ENCODE measurements at regions not wholly inside any gene's neighbourhood (a gene's known extent, or its start where the extent isn't known, plus 50 kb on each side); places are given as distances from the start of the nearest gene placed in this dataset.

GRCh38 chr19:30206187-30206586 is 166.0 kb upstream of the ZNF536 start:
- no peak overlapping the region for H3K4me3 ChIP-seq (ENCODE audit: low read length in 3 of 3)
- H3K9me3 ChIP-seq (ENCODE audit: control insufficient read depth in 3 of 3, low read length in 3 of 3): no peaks in the 10 kb centered on the region
- H3K36me3 ChIP-seq (ENCODE audit: control insufficient read depth in 3 of 3, insufficient read depth in 3 of 3, low read length in 3 of 3): no peaks in the 10 kb centered on the region
- H3K9ac ChIP-seq (ENCODE audit: low read depth in 1 of 3, low read length in 3 of 3): no peak overlapping the region
- no peak overlapping the region for H3K27ac ChIP-seq (ENCODE audit: low read depth, low read length)
- no peaks in the 10 kb centered on the region for H3K4me1 ChIP-seq (ENCODE audit: control insufficient read depth in 3 of 3, insufficient read depth in 3 of 3, low read length in 3 of 3)
- H3K27me3 ChIP-seq (ENCODE audit: control insufficient read depth in 3 of 3, insufficient read depth in 3 of 3, low read length in 3 of 3): peaks cover 0 to 12% (median 0%) of the 10 kb centered on the region in 3 donors

GRCh38 chr19:30207357-30207756 is 164.8 kb upstream of the ZNF536 start:
- Histone ChIP-seq H3K36me3 (ENCODE audit: control insufficient read depth in 3 of 3, insufficient read depth in 3 of 3, low read length in 3 of 3) (no peaks in the 10 kb centered on the region), H3K27me3 (ENCODE audit: control insufficient read depth in 3 of 3, insufficient read depth in 3 of 3, low read length in 3 of 3) (peaks cover 0 to 12% (median 0%) of the 10 kb centered on the region in 3 donors), H3K9ac (ENCODE audit: low read depth in 1 of 3, low read length in 3 of 3) (no peak overlapping the region), H3K27ac (ENCODE audit: low read depth, low read length) (no peak overlapping the region), H3K4me3 (ENCODE audit: low read length in 3 of 3) (no peak overlapping the region), H3K9me3 (ENCODE audit: control insufficient read depth in 3 of 3, low read length in 3 of 3) (no peaks in the 10 kb centered on the region), H3K4me1 (ENCODE audit: control insufficient read depth in 3 of 3, insufficient read depth in 3 of 3, low read length in 3 of 3) (no peaks in the 10 kb centered on the region)

- Histone ChIP-seq H3K4me3 (ENCODE audit: low read length in 3 of 3) (no peak overlapping the region), H3K9me3 (ENCODE audit: control insufficient read depth in 3 of 3, low read length in 3 of 3) (no peaks in the 10 kb centered on the region), H3K27ac (ENCODE audit: low read depth, low read length) (no peak overlapping the region), H3K4me1 (ENCODE audit: control insufficient read depth in 3 of 3, insufficient read depth in 3 of 3, low read length in 3 of 3) (no peaks in the 10 kb centered on the region), H3K36me3 (ENCODE audit: control insufficient read depth in 3 of 3, insufficient read depth in 3 of 3, low read length in 3 of 3) (no peaks in the 10 kb centered on the region), H3K27me3 (ENCODE audit: control insufficient read depth in 3 of 3, insufficient read depth in 3 of 3, low read length in 3 of 3) (peaks cover 3 to 14% (median 4%) of the 10 kb centered on the region in 3 donors), H3K9ac (ENCODE audit: low read depth in 1 of 3, low read length in 3 of 3) (no peak overlapping the region)
Measured at GRCh38 chr19:30208436-30209060, 163.6 kb upstream of the ZNF536 start.

GRCh38 chr19:30209617-30210600 is 162.3 kb upstream of the ZNF536 start:
- no peaks in the 10 kb centered on the region for H3K4me1 ChIP-seq (ENCODE audit: control insufficient read depth in 3 of 3, insufficient read depth in 3 of 3, low read length in 3 of 3)
- no peak overlapping the region for H3K9ac ChIP-seq (ENCODE audit: low read depth in 1 of 3, low read length in 3 of 3)
- H3K27me3 ChIP-seq (ENCODE audit: control insufficient read depth in 3 of 3, insufficient read depth in 3 of 3, low read length in 3 of 3): peaks cover 3 to 14% (median 4%) of the 10 kb centered on the region in 3 donors
- no peaks in the 10 kb centered on the region for H3K9me3 ChIP-seq (ENCODE audit: control insufficient read depth in 3 of 3, low read length in 3 of 3)
- no peak overlapping the region for H3K27ac ChIP-seq (ENCODE audit: low read depth, low read length)
- H3K4me3 ChIP-seq (ENCODE audit: low read length in 3 of 3): no peak overlapping the region
- H3K36me3 ChIP-seq (ENCODE audit: control insufficient read depth in 3 of 3, insufficient read depth in 3 of 3, low read length in 3 of 3): no peaks in the 10 kb centered on the region

DNA sequence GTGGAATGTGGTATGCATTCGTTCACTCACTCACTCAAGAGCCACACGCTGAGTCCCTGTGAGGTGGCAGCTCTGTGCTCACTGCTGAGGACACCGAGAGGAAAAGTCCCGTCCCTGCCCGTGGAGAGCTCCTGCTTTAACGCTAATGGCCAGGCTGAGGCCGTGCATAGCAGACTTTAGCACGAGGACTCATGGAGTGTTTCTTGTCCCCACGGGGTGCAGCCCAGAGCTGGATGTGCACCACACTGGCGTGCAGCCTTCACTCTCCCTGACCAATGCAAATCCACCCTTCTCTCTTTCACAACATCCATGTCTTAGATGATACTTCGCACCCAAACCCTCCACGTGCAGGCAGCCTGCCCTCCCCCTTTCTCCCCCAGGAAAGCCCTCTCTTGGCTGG is 159.6 kb upstream of the ZNF536 start:
- Histone ChIP-seq H3K9ac (ENCODE audit: low read depth in 1 of 3, low read length in 3 of 3) (no peak overlapping the region), H3K36me3 (ENCODE audit: control insufficient read depth in 3 of 3, insufficient read depth in 3 of 3, low read length in 3 of 3) (no peaks in the 10 kb centered on the region), H3K27ac (ENCODE audit: low read depth, low read length) (no peak overlapping the region), H3K4me3 (ENCODE audit: low read length in 3 of 3) (no peak overlapping the region), H3K9me3 (ENCODE audit: control insufficient read depth in 3 of 3, low read length in 3 of 3) (no peaks in the 10 kb centered on the region), H3K4me1 (ENCODE audit: control insufficient read depth in 3 of 3, insufficient read depth in 3 of 3, low read length in 3 of 3) (no peaks in the 10 kb centered on the region), H3K27me3 (ENCODE audit: control insufficient read depth in 3 of 3, insufficient read depth in 3 of 3, low read length in 3 of 3) (peaks cover 3 to 17% (median 4%) of the 10 kb centered on the region in 3 donors)

GRCh38 chr19:30214651-30215051 is 157.5 kb upstream of the ZNF536 start:
- Histone ChIP-seq H3K27me3 (ENCODE audit: control insufficient read depth in 3 of 3, insufficient read depth in 3 of 3, low read length in 3 of 3) (peaks cover 3 to 18% (median 4%) of the 10 kb centered on the region in 3 donors), H3K4me1 (ENCODE audit: control insufficient read depth in 3 of 3, insufficient read depth in 3 of 3, low read length in 3 of 3) (no peaks in the 10 kb centered on the region)

GRCh38 chr19:30215248-30215647 is 156.9 kb upstream of the ZNF536 start:
- Histone ChIP-seq H3K4me1 (ENCODE audit: control insufficient read depth in 3 of 3, insufficient read depth in 3 of 3, low read length in 3 of 3) (no peaks in the 10 kb centered on the region), H3K9ac (ENCODE audit: low read depth in 1 of 3, low read length in 3 of 3) (no peak overlapping the region), H3K36me3 (ENCODE audit: control insufficient read depth in 3 of 3, insufficient read depth in 3 of 3, low read length in 3 of 3) (no peaks in the 10 kb centered on the region), H3K4me3 (ENCODE audit: low read length in 3 of 3) (no peak overlapping the region), H3K27ac (ENCODE audit: low read depth, low read length) (no peak overlapping the region), H3K9me3 (ENCODE audit: control insufficient read depth in 3 of 3, low read length in 3 of 3) (no peaks in the 10 kb centered on the region), H3K27me3 (ENCODE audit: control insufficient read depth in 3 of 3, insufficient read depth in 3 of 3, low read length in 3 of 3) (peaks cover 6 to 17% (median 9%) of the 10 kb centered on the region in 3 donors)

More at GRCh38 chr19:30214651-30215051, 157.5 kb upstream of the ZNF536 start:
- Histone ChIP-seq H3K27ac (ENCODE audit: low read depth, low read length) (no peak overlapping the region), H3K9me3 (ENCODE audit: control insufficient read depth in 3 of 3, low read length in 3 of 3) (no peaks in the 10 kb centered on the region), H3K36me3 (ENCODE audit: control insufficient read depth in 3 of 3, insufficient read depth in 3 of 3, low read length in 3 of 3) (no peaks in the 10 kb centered on the region), H3K9ac (ENCODE audit: low read depth in 1 of 3, low read length in 3 of 3) (no peak overlapping the region), H3K4me3 (ENCODE audit: low read length in 3 of 3) (no peak overlapping the region)

GRCh38 chr19:30216453-30216852 is 155.7 kb upstream of the ZNF536 start:
- Histone ChIP-seq H3K9me3 (ENCODE audit: control insufficient read depth in 3 of 3, low read length in 3 of 3) (no peaks in the 10 kb centered on the region), H3K4me3 (ENCODE audit: low read length in 3 of 3) (no peak overlapping the region), H3K4me1 (ENCODE audit: control insufficient read depth in 3 of 3, insufficient read depth in 3 of 3, low read length in 3 of 3) (no peaks in the 10 kb centered on the region), H3K27me3 (ENCODE audit: control insufficient read depth in 3 of 3, insufficient read depth in 3 of 3, low read length in 3 of 3) (peaks cover 12 to 19% (median 19%) of the 10 kb centered on the region in 3 donors), H3K36me3 (ENCODE audit: control insufficient read depth in 3 of 3, insufficient read depth in 3 of 3, low read length in 3 of 3) (no peaks in the 10 kb centered on the region), H3K9ac (ENCODE audit: low read depth in 1 of 3, low read length in 3 of 3) (no peak overlapping the region), H3K27ac (ENCODE audit: low read depth, low read length) (no peak overlapping the region)

DNA sequence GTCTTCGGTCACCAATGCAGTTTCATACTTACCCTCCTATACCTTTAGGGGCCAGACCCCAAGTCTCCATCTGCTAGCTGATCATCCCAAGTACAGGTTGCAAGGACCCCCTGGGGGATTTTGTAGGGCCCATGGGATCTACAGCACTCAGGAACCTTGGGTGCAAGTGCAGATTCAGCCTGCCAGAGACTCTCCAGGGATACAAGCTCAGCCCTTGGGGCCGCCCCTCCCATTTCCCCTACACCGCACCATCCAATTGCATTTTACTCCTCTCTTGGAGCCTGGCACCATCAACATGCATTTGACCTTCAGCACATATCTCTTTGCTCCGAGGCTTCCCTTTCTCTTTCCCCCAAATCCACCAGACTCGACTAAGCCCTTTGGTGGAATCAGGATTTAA is 154.7 kb upstream of the ZNF536 start:
- no peaks in the 10 kb centered on the region for H3K4me1 ChIP-seq (ENCODE audit: control insufficient read depth in 3 of 3, insufficient read depth in 3 of 3, low read length in 3 of 3)
- peaks cover 16 to 28% (median 22%) of the 10 kb centered on the region in 3 donors for H3K27me3 ChIP-seq (ENCODE audit: control insufficient read depth in 3 of 3, insufficient read depth in 3 of 3, low read length in 3 of 3)
- H3K9me3 ChIP-seq (ENCODE audit: control insufficient read depth in 3 of 3, low read length in 3 of 3): no peaks in the 10 kb centered on the region
- no peak overlapping the region for H3K4me3 ChIP-seq (ENCODE audit: low read length in 3 of 3)
- H3K36me3 ChIP-seq (ENCODE audit: control insufficient read depth in 3 of 3, insufficient read depth in 3 of 3, low read length in 3 of 3): no peaks in the 10 kb centered on the region
- H3K9ac ChIP-seq (ENCODE audit: low read depth in 1 of 3, low read length in 3 of 3): no peak overlapping the region
- H3K27ac ChIP-seq (ENCODE audit: low read depth, low read length): no peak overlapping the region

- Histone ChIP-seq H3K27ac (ENCODE audit: low read depth, low read length) (no peak overlapping the region), H3K9ac (ENCODE audit: low read depth in 1 of 3, low read length in 3 of 3) (no peak overlapping the region), H3K4me1 (ENCODE audit: control insufficient read depth in 3 of 3, insufficient read depth in 3 of 3, low read length in 3 of 3) (no peaks in the 10 kb centered on the region), H3K27me3 (ENCODE audit: control insufficient read depth in 3 of 3, insufficient read depth in 3 of 3, low read length in 3 of 3) (peaks cover 26 to 43% (median 37%) of the 10 kb centered on the region in 3 donors), H3K36me3 (ENCODE audit: control insufficient read depth in 3 of 3, insufficient read depth in 3 of 3, low read length in 3 of 3) (no peaks in the 10 kb centered on the region), H3K4me3 (ENCODE audit: low read length in 3 of 3) (no peak overlapping the region), H3K9me3 (ENCODE audit: control insufficient read depth in 3 of 3, low read length in 3 of 3) (no peaks in the 10 kb centered on the region)
Measured at GRCh38 chr19:30219702-30220101, 152.5 kb upstream of the ZNF536 start.

Data from skeletal muscle tissue (tissue), 3 donors.